ENCODE measurements at regions not wholly inside any gene's neighbourhood (a gene's known extent, or its start where the extent isn't known, plus 50 kb on each side); places are given as distances from the start of the nearest gene placed in this dataset.
A peak's percentile ranks its signal among the peaks of the same experiment; 100 is the strongest.
"Not testable (repeated sequence)": the region's sequence is repeated elsewhere in the genome, so short reads cannot be mapped to it uniquely, and the experiment has no call there.

GRCh38 chrX:10676235-10676957, 56.0 kb upstream of the MID1 start:
- no peak for DNase-seq

GRCh38 chrX:10677490-10677889, 57.1 kb upstream of the MID1 start:
- DNase-seq: no peak

DNA sequence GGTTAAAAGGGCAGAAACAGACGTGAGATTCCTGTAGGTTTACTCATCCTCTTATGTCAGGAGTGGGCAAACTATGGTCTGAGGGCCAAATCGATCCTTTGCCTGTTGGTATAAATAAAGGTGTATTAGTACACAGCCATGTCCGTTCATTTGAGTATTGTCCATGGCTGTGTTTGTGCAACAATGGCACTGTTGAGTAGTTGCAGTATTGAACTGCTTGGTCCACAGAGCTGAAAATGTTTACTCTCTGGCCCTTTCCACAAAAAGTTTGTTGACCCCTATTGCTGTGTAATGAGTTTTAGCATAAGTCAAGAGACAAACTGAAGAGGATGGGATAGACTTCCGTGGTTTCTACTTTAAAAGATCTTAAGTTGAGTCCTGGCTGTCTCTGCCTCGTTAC, 59.0 kb upstream of the MID1 start:
- DNase-seq: no peak

GRCh38 chrX:10681167-10681566, 60.8 kb upstream of the MID1 start:
- no peak for DNase-seq

- not testable (repeated sequence) for DNase-seq
Measured at GRCh38 chrX:10683631-10684030, 63.2 kb upstream of the MID1 start.

DNA sequence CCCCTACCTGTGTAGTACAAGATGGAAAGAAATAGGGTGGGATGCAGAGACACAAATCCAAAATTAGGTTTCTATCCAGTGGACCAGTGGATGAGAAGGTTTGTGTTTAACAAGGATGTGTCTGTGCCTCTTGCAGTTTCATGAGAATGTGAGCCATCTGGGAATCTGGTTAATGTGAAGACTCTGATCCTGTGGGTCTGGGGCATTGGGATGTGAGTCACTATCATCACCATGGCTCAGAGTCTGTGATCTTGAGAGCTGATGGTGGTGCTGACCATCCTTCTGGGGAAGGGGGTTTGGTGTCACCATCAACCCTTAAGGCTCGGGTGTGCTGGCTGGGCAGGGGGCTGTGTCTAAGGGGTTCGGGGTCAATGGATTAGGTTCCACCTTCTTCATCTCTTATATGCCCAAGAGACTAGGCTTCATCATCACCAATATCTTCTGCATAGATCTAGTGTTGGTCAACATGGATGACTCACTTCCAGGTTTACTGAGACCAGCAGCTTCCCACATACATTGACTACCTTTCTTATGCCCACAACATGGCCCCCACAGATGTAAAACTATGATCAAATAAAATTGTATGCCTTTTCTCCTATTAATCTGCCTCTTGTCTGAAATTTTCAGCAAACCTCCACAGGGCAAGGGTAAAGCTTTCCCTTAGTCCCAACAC, 65.7 kb upstream of the MID1 start:
- no peak for DNase-seq

DNA sequence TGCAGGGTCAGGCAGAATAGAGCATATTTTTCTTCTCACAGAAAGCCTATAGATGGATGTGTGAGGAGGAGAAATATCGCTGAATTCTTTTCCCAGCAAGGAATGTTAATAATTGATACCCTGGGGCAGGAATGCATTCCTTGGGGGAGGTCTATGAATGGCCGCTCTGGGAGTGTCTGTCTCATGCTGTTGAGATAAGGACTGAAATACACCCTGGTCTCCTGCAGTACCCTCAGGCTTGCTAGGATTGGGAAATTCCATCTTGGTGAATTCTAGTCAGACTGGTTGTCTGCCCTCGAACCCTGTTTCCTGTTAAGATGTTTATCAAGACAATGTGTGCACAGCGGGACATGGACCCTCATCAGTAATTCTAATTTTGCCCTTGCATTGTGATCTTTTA, 71.4 kb upstream of the MID1 start:
- DNase-seq: not testable (repeated sequence)

DNA sequence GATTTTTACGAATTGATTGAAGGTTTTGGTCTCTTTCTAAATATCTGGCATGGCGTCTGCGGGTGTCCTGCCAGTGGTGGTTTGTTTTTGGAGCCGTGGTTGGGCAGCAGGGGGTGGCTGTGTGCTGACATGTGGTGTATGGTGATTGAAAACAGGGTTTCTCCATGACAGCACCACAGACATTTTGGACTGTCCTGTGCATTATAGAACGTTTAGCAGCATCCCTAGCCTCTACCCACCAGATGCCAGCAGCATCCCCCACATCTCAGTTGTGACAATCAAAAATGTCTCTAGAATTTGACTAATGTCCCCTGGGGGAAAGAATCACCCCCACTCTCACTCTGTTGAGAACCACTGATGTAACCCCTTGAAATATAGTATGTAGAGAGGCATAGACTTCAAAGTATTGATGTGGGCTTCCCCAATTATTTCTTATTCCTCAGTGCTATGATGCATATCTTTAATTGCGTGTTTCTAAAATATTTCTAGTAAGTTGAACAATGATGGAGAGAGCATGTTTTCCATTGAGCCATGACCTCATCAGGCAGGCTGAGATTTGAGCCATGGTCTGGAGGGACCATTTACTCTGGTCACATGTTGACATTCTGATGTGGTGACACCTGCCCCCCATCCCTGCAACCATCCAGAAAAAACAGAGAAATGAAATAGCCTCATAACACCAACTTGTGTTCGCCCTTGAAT, 77.4 kb upstream of the MID1 start:
- no peak for DNase-seq

- no peak for DNase-seq
Measured at GRCh38 chrX:10698318-10698640, 77.9 kb upstream of the MID1 start.

DNA sequence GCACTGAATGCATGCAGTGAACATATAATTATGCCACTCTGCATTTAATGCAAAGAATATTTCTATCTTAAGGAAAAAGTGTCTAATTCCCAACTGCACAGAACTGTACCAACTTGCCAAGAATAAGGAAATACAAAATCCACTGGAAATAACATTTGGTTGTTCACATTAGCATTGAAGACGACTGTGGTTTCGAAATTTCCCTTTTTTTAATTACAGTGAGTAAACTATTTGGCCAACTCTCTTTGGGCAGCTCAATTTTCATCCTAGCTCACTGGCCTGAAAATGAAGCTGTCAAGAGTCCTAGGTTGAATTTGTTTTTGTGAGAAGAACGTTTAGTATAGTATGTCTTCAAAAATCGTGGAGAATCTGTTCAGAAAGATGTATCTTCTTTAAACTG, 81.6 kb upstream of the MID1 start:
- no peak for DNase-seq

DNA sequence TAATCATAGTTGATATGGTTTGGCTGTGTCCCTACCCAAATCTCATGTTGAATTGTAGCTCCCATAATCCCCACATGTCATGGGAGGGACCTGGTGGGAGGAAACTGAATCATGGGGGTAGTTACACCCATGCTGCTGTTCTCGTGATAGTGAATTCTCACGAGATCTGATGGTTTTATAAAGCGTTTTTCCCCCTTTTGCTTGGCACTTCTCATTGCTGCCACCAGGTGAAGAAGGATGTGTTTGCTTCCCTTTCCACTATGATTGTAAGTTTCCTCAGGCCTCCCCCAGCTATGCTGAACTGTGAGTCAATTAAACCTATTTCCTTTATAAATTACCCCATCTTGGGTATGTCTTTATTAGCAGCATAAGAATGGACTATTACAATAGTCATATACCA, 86.0 kb upstream of the MID1 start:
- DNase-seq: not testable (repeated sequence)

- no peak for DNase-seq
Measured at GRCh38 chrX:10707773-10708172, 87.4 kb upstream of the MID1 start.

- DNase-seq: no peak
Measured at GRCh38 chrX:10709276-10709675, 88.9 kb upstream of the MID1 start.

GRCh38 chrX:10714531-10714930, 94.1 kb upstream of the MID1 start:
- no peak for DNase-seq

DNA sequence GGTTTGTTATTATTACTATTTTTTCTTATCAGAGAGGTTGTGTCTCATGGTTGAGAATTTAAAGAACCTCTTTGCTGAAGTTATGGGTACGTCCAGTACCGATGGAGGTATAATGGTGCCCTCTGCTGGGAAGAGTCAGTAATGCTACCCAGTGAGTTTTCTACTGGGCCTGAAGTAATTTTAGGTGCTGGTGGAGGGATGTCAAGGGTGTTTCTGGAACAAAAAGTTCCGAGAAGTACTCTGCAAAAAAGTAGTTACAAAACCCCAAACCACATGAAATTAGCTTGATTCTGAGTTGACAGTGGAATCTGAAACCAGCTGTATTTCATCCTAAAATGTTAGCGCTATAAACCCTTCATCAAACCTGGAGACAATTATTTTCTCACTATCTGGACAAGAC, 102.5 kb upstream of the MID1 start:
- DNase-seq: peak; percentile 10

- no peak for DNase-seq
Measured at GRCh38 chrX:10725071-10725470, 104.7 kb upstream of the MID1 start.

DNA sequence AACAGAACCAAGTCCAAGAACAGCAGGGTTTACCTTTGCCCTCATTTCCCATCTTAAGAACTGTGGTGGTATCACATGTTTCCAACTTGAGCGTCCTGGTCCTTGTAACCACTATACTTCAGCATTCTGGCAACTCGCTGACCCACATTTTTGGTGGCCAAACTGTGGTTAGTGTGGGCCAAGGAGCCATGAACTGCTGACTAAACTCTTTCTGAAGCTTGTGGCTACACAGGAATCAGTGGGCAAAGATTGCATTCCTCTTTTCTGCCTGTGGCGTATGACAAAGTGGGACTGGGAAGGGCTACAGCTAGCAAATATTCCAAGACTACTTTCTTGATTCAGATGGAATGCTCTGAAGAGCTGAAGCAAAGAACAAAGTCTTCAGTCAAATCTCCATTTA, 106.3 kb upstream of the MID1 start:
- no peak for DNase-seq

GRCh38 chrX:10728806-10729389, 108.5 kb upstream of the MID1 start:
- DNase-seq: no peak

GRCh38 chrX:10739426-10739825, 119.0 kb upstream of the MID1 start:
- DNase-seq: no peak

DNA sequence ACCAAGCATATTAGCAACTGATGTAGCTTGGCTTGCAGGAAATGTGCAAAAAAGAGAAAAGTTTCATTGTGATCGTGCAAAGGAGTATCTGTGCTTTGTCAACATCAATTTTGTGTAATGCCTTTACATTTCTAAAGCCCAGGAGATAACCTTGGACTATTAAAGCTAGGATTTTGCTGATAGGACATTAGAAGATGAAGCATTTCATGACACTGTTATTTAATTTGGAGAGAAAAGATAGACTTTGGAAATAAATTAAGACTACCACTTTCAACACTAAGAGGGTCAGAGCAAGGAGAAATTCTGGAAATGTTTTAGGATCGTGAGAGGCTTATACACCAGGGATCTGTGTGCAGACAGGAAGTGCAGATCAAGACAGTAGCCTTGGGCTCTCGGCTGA, 120.6 kb upstream of the MID1 start:
- DNase-seq: no peak

DNA sequence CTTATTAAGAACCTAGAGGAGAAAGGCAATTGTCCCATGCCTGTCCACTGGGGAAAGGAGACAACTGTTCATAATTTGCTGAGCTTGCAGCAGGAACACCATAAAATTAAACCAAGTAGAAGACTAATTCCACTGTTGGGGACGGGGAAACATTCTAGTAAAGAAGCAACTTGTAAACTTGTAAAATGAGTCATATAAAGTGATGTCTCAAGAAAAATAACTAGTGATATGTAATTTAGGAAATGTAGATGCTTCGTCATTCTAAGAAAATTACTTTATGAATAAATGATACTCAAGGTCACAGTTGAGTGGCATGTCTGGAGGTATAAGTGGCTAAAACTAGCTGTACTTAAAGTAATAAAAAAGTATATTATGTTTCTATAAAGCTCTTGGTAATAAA, 121.2 kb upstream of the MID1 start:
- no peak for DNase-seq

DNA sequence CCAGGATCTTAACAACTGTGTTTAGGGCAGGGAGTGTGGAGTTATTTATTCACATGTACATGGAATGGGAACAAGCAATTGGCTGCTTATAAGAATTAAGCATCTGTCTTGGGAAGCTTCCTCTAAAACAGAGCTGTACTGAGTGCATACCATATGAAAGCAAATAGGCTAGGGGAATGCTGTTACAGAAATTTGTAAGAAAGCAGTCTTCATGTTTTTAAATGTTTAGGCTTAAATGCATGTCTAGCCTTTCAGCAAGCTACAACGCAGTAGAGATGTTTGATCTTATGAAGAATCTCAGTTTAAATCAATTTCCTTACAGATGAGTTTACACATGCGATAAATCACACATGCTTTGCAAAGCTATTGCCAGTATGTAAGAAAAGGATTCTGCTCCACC, 123.1 kb upstream of the MID1 start:
- DNase-seq: no peak

GRCh38 chrX:10744007-10744406, 123.6 kb upstream of the MID1 start:
- no peak for DNase-seq

DNA sequence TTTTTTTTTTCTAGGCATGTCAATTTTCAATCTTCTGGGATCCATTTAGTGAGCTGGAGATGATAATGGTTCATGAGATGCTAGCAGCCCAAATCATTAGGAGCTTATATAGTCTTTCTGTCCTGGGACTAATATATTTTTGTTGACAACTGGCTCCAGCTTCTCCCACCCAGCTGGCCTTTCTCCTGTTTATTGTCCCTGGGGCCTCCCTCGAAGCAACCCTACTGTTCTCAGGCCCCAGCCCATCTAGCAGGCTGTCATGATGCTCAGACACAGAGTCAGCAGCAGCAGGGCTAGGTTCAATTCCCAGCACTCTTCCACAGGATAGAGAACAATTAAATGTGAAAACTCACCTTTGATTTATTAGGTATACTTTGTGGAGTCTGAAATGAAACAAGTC, 127.6 kb upstream of the MID1 start:
- DNase-seq: no peak
